ENCODE measurements at regions not wholly inside any gene's neighbourhood (a gene's known extent, or its start where the extent isn't known, plus 50 kb on each side); places are given as distances from the start of the nearest gene placed in this dataset.

GRCh38 chr13:53520132-53520531 lies 491.5 kb downstream of the OLFM4 start:
- DNase-seq: peak in 1 of 3 experiments; percentile 18

- no peak for DNase-seq
Measured at GRCh38 chr13:53522034-53522433, 493.4 kb downstream of the OLFM4 start.

- DNase-seq: peak in 1 of 3 experiments; percentile 33
Measured at GRCh38 chr13:53537586-53537985, 509.0 kb downstream of the OLFM4 start.

- DNase-seq: no peak
Measured at GRCh38 chr13:53545340-53545941, 516.8 kb downstream of the OLFM4 start.

- no peak for DNase-seq
Measured at GRCh38 chr13:53560556-53560955, 531.9 kb downstream of the OLFM4 start.

GRCh38 chr13:53562419-53562818 lies 533.8 kb downstream of the OLFM4 start:
- no peak for DNase-seq

- DNase-seq: no peak
Measured at GRCh38 chr13:53568491-53568890, 539.9 kb downstream of the OLFM4 start.

- no peak for DNase-seq
Measured at GRCh38 chr13:53569453-53569852, 540.8 kb downstream of the OLFM4 start.

- DNase-seq: no peak
Measured at GRCh38 chr13:53601113-53601512, 572.5 kb downstream of the OLFM4 start.

- peak in 1 of 3 experiments; percentile 26 for DNase-seq
Measured at GRCh38 chr13:53605326-53605725, 576.7 kb downstream of the OLFM4 start.

- no peak for DNase-seq
Measured at GRCh38 chr13:53612200-53612599, 583.6 kb downstream of the OLFM4 start.

- DNase-seq: no peak
Measured at GRCh38 chr13:53622456-53622855, 593.8 kb downstream of the OLFM4 start.

- DNase-seq: no peak
Measured at GRCh38 chr13:53623146-53623545, 594.5 kb downstream of the OLFM4 start.

GRCh38 chr13:53631511-53631910 lies 602.9 kb downstream of the OLFM4 start:
- DNase-seq: no peak

- no peak for DNase-seq
Measured at GRCh38 chr13:53638040-53638439, 609.4 kb downstream of the OLFM4 start.

GRCh38 chr13:53642306-53642705 lies 613.7 kb downstream of the OLFM4 start:
- DNase-seq: no peak

GRCh38 chr13:53648673-53649072 lies 620.1 kb downstream of the OLFM4 start:
- DNase-seq: no peak

GRCh38 chr13:53672005-53672404 lies 643.4 kb downstream of the OLFM4 start:
- DNase-seq: no peak

GRCh38 chr13:53683146-53683545 lies 654.5 kb downstream of the OLFM4 start:
- DNase-seq: no peak

GRCh38 chr13:53683608-53684007 lies 655.0 kb downstream of the OLFM4 start:
- DNase-seq: no peak

GRCh38 chr13:53691417-53691816 lies 662.8 kb downstream of the OLFM4 start:
- DNase-seq: no peak

GRCh38 chr13:53694814-53695532 lies 666.4 kb downstream of the OLFM4 start:
- DNase-seq: no peak

GRCh38 chr13:53703371-53704080 lies 674.9 kb downstream of the OLFM4 start:
- peak in 1 of 3 experiments; percentile 12 for DNase-seq

- no peak for DNase-seq
Measured at GRCh38 chr13:53719281-53719680, 690.7 kb downstream of the OLFM4 start.

Measured in NCI-H1417 (cell line).